GM23338 (cell line): ENCODE measurements at regions not wholly inside any gene's neighbourhood (a gene's known extent, or its start where the extent isn't known, plus 50 kb on each side); places are given as distances from the start of the nearest gene placed in this dataset.

Experiments
- ATAC-seq: fragments of 200-7000 bp; cut with Tn5 transposase; 3 replicates; pipeline ENCODE4 v1.9.1; 2020
- DNase-seq: peaks from one replicate; pipeline ENCODE4 v3.0.0-alpha.2; 2015; ENCODE audit warnings: low spot score
- H2AFZ ChIP-seq: fragments of 200-600 bp; sonication (generic); 2 replicates; pipeline ENCODE4 v1.8.0; 2016; ENCODE audit warnings: antibody characterized with exemption, mild to moderate bottlenecking, moderate library complexity
- H3F3A ChIP-seq: fragments of 200-600 bp; sonication (generic); replicated peaks from 2 replicates; pipeline ENCODE4 v1.8.0; 2017; ENCODE audit warnings: antibody characterized with exemption, mixed run types, low read depth
- H3K27ac ChIP-seq: fragments of 200-600 bp; sonication (generic); 2 replicates; pipeline ENCODE4 v1.6.1; 2016; ENCODE audit warnings: low read depth
- H3K27me3 ChIP-seq: fragments of 200-600 bp; sonication (generic); 2 replicates; pipeline ENCODE4 v1.8.0; 2016; ENCODE audit warnings: mild to moderate bottlenecking, mixed run types, moderate library complexity; ENCODE audit not compliant: insufficient read depth
- H3K36me3 ChIP-seq: fragments of 200-600 bp; sonication (generic); 2 replicates; pipeline ENCODE4 v1.8.0; 2016; ENCODE audit warnings: mild to moderate bottlenecking; ENCODE audit not compliant: insufficient read depth
- H3K4me1 ChIP-seq: fragments of 200-600 bp; sonication (generic); 2 replicates; pipeline ENCODE4 v1.8.0; 2016; ENCODE audit warnings: mild to moderate bottlenecking, moderate library complexity; ENCODE audit not compliant: insufficient read depth
- H3K4me2 ChIP-seq: fragments of 200-600 bp; sonication (generic); 2 replicates; pipeline ENCODE4 v1.7.1; 2017; ENCODE audit warnings: mixed run types
- H3K4me3 ChIP-seq: fragments of 200-600 bp; sonication (generic); 2 replicates; pipeline ENCODE4 v1.6.1; 2016; ENCODE audit warnings: mixed run types
- H3K79me2 ChIP-seq: fragments of 200-600 bp; sonication (generic); replicated peaks from 2 replicates; pipeline ENCODE4 v1.8.0; 2017; ENCODE audit warnings: mild to moderate bottlenecking; ENCODE audit not compliant: insufficient read depth
- H3K9me2 ChIP-seq: fragments of 200-600 bp; sonication (generic); 2 replicates; pipeline ENCODE4 v1.8.0; 2017; ENCODE audit not compliant: insufficient read depth
- H4K20me1 ChIP-seq: fragments of 200-600 bp; sonication (generic); replicated peaks from 2 replicates; pipeline ENCODE4 v1.8.0; 2017; ENCODE audit warnings: mild to moderate bottlenecking; ENCODE audit not compliant: insufficient read depth
- H3K27ac Mint-ChIP-seq: 2 replicates; pipeline ENCODE4 v1.8.0; 2020; ENCODE audit warnings: inconsistent platforms, mild to moderate bottlenecking, moderate library complexity, mixed read lengths
- H3K27me3 Mint-ChIP-seq: 3 replicates; pipeline ENCODE4 v1.8.0; 2022; ENCODE audit warnings: low read depth, mild to moderate bottlenecking, moderate library complexity, mixed read lengths, inconsistent platforms; ENCODE audit not compliant: insufficient read depth, poor library complexity
- H3K36me3 Mint-ChIP-seq: 3 replicates; pipeline ENCODE4 v1.8.0; 2021; ENCODE audit warnings: low read depth, mild to moderate bottlenecking, inconsistent platforms, moderate library complexity, mixed read lengths
- H3K4me1 Mint-ChIP-seq: 3 replicates; pipeline ENCODE4 v1.8.0; 2020; ENCODE audit warnings: mild to moderate bottlenecking, inconsistent platforms, mixed read lengths
- H3K4me3 Mint-ChIP-seq: 3 replicates; pipeline ENCODE4 v1.8.0; 2021; ENCODE audit warnings: moderate library complexity, mild to moderate bottlenecking, inconsistent platforms, mixed read lengths
- H3K9me3 Mint-ChIP-seq: 3 replicates; pipeline ENCODE4 v1.8.0; 2020; ENCODE audit warnings: moderate library complexity, mild to moderate bottlenecking, inconsistent platforms, mixed read lengths
- CREB1 ChIP-seq: fragments of 250-450 bp; sonication (Bioruptor Pico); IDR thresholded peaks from 2 replicates; pipeline ENCODE4 v1.5.0; 2020; ENCODE audit warnings: low read depth, mild to moderate bottlenecking, moderate library complexity
- CTCF ChIP-seq, 2 experiments: fragments of 200-600 bp in 1 of 2; sonication (generic) in 1 of 2; conservative IDR thresholded peaks; 2 replicates each; pipeline versions ENCODE4 v1.5.1 to v1.6.1; 2016 to 2017; ENCODE audit warnings: antibody characterized with exemption in 2 of 2, low read depth in 2 of 2, mild to moderate bottlenecking in 2 of 2, moderate library complexity in 1 of 2
- ETS1 ChIP-seq: IDR thresholded peaks from 2 replicates; pipeline ENCODE4 v1.6.1; 2016; ENCODE audit warnings: antibody characterized with exemption
- EZH2 ChIP-seq: fragments of 200-600 bp; sonication (generic); IDR thresholded peaks from one replicate; pipeline ENCODE4 v1.8.0; 2017; ENCODE audit warnings: antibody characterized with exemption, mild to moderate bottlenecking, low read depth; ENCODE audit not compliant: unreplicated experiment
- EZH2phosphoT487 ChIP-seq: fragments of 200-600 bp; sonication (generic); IDR thresholded peaks from one replicate; pipeline ENCODE4 v1.8.1; 2018; ENCODE audit warnings: antibody characterized with exemption; ENCODE audit not compliant: unreplicated experiment
- JUNB ChIP-seq: IDR thresholded peaks from one replicate; pipeline ENCODE4 v1.6.1; 2016; ENCODE audit warnings: antibody characterized with exemption; ENCODE audit not compliant: unreplicated experiment
- NANOG ChIP-seq: IDR thresholded peaks from 2 replicates; pipeline ENCODE4 v1.6.1; 2016; ENCODE audit warnings: antibody characterized with exemption, borderline replicate concordance
- POLR2AphosphoS5 ChIP-seq: IDR thresholded peaks from 2 replicates; pipeline ENCODE4 v1.6.1; 2016; ENCODE audit warnings: antibody characterized with exemption, low read depth
- REST ChIP-seq: IDR thresholded peaks from one replicate; pipeline ENCODE4 v1.6.1; 2018; ENCODE audit warnings: antibody characterized with exemption; ENCODE audit not compliant: unreplicated experiment
- STAT1 ChIP-seq: IDR thresholded peaks from one replicate; pipeline ENCODE4 v1.6.1; 2016; ENCODE audit warnings: antibody characterized with exemption; ENCODE audit not compliant: unreplicated experiment
- ZNF114 ChIP-seq: fragments of 250-450 bp; sonication (Bioruptor Pico); IDR thresholded peaks from 2 replicates; pipeline ENCODE4 v1.5.0; 2020; ENCODE audit warnings: mild to moderate bottlenecking, moderate library complexity
- ZNF331 ChIP-seq: fragments of 250-450 bp; sonication (Bioruptor Pico); IDR thresholded peaks from 2 replicates; pipeline ENCODE4 v1.5.0; 2020; ENCODE audit warnings: low read depth, mild to moderate bottlenecking, moderate library complexity
- ZNF462 ChIP-seq: fragments of 250-450 bp; sonication (Bioruptor Pico); IDR thresholded peaks from 2 replicates; pipeline ENCODE4 v1.5.0; 2020; ENCODE audit warnings: mild to moderate bottlenecking, moderate library complexity

GRCh38 chr4:45349859-45350258, 623.5 kb upstream of the GNPDA2 start:
- H3K9me2 ChIP-seq = 0 out of 2 replicates have a peak, but pooled peaks cover 3% of the 10 kb centered on the region
- H3K36me3 Mint-ChIP-seq = peaks cover 2% of the 10 kb centered on the region; the same call in 1 of the 3 replicates
- peak overlapping the region; percentile 21; the same call in 1 of the 2 replicates for H2AFZ ChIP-seq
- H3K4me3 Mint-ChIP-seq = no peak overlapping the region
- no peak overlapping the region for H3K27ac ChIP-seq
- H4K20me1 ChIP-seq = no peaks in the 10 kb centered on the region
- no peak overlapping the region for H3K27ac Mint-ChIP-seq
- no peak overlapping the region for H3K4me3 ChIP-seq
- no peaks in the 10 kb centered on the region for H3K27me3 Mint-ChIP-seq
- no peak for DNase-seq
- H3K79me2 ChIP-seq = no peaks in the 10 kb centered on the region
- peaks cover 57% of the 10 kb centered on the region for H3K9me3 Mint-ChIP-seq
- no peaks in the 10 kb centered on the region; the same call in 2 of the 3 replicates for H3K4me1 Mint-ChIP-seq
- no peaks in the 10 kb centered on the region for H3K27me3 ChIP-seq
- no peaks in the 10 kb centered on the region for H3F3A ChIP-seq
- H3K36me3 ChIP-seq = no peaks in the 10 kb centered on the region
- peaks cover 8% of the 10 kb centered on the region; the same call in 1 of the 2 replicates for H3K4me1 ChIP-seq
- TF ChIP-seq CREB1 (CRISPR knock-in tag) = no peak
- no peak for TF ChIP-seq ZNF331 (CRISPR knock-in tag)
- TF ChIP-seq CTCF (conservative IDR thresholded peaks at IDR 0.05; ENCODE audit: low read depth in 2 of 2) = no peak
- no peak for TF ChIP-seq REST
- TF ChIP-seq ETS1 = no peak
- TF ChIP-seq JUNB = no peak
- no peak for TF ChIP-seq EZH2phosphoT487
- no peak for TF ChIP-seq STAT1
- TF ChIP-seq POLR2AphosphoS5 = no peak
- no peak for TF ChIP-seq NANOG
- TF ChIP-seq ZNF462 (CRISPR knock-in tag) = no peak
- no peak for TF ChIP-seq ZNF114 (CRISPR knock-in tag)
- no peak for TF ChIP-seq EZH2
- no peak for ATAC-seq
- H3K4me2 ChIP-seq = no peak overlapping the region
